AG04450 (cell line): ENCODE measurements at regions not wholly inside any gene's neighbourhood (a gene's known extent, or its start where the extent isn't known, plus 50 kb on each side); places are given as distances from the start of the nearest gene placed in this dataset.

Experiments used
- CTCF ChIA-PET: fragments of 300-600, 350-600 bp; formaldehyde crosslinking; extraction: SDS; loops from one replicate; lab custom pipeline; 2022; ENCODE audit warnings: antibody characterized with exemption, inconsistent platforms; lab: Charles Lee
- POLR2A ChIA-PET: fragments of 350-600 bp; formaldehyde crosslinking; extraction: SDS; loops from one replicate; lab custom pipeline; 2021; ENCODE audit warnings: antibody characterized with exemption, inconsistent platforms; lab: Yijun Ruan, JAX
- DNase-seq: peaks from one replicate; pipeline ENCODE4 v3.0.0-alpha.2; 2011; ENCODE audit warnings: low read depth, low spot score
- H3K27ac ChIP-seq: one replicate; pipeline ENCODE4 v1.5.1; 2012; ENCODE audit warnings: low read depth, low read length, control low read depth
- H3K27me3 ChIP-seq: one replicate; pipeline ENCODE4 v1.6.0; 2012; ENCODE audit warnings: low read length; ENCODE audit not compliant: control insufficient read depth, insufficient read depth
- H3K4me3 ChIP-seq: 2 replicates; pipeline ENCODE4 v1.5.1; 2011; ENCODE audit warnings: mild to moderate bottlenecking, low read depth, low read length, control low read depth
- H3K9me3 ChIP-seq: 2 replicates; pipeline ENCODE4 v1.5.1; 2012; ENCODE audit warnings: low read length; ENCODE audit not compliant: control insufficient read depth, insufficient read depth
- TF ChIP-seq, protein P1 (sequence below): IDR thresholded peaks from 2 replicates; pipeline ENCODE4 v1.5.1; 2011; ENCODE audit warnings: low read depth, low read length, control low read depth, inconsistent platforms

DNA sequence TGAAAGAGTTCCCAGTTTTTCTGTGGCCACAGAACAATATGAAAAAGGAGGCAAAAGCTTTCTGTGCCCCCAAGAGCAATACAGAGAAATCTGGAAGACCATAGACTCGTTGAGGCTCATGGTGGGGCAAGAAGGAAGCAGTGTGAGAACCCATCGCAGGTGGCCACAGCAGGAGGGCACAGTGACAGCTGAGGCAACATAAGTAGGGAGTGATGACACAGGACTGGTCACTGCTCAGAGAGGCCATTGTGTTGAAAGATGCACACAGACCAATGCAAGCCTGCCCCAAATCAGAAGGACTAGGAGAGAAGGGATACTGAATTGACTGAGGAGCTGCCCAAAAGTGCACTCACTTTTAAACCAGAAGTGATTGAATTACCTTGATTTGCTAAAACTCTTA, 483.6 kb downstream of the EPHA4 start:
- TF ChIP-seq, protein P1, sequence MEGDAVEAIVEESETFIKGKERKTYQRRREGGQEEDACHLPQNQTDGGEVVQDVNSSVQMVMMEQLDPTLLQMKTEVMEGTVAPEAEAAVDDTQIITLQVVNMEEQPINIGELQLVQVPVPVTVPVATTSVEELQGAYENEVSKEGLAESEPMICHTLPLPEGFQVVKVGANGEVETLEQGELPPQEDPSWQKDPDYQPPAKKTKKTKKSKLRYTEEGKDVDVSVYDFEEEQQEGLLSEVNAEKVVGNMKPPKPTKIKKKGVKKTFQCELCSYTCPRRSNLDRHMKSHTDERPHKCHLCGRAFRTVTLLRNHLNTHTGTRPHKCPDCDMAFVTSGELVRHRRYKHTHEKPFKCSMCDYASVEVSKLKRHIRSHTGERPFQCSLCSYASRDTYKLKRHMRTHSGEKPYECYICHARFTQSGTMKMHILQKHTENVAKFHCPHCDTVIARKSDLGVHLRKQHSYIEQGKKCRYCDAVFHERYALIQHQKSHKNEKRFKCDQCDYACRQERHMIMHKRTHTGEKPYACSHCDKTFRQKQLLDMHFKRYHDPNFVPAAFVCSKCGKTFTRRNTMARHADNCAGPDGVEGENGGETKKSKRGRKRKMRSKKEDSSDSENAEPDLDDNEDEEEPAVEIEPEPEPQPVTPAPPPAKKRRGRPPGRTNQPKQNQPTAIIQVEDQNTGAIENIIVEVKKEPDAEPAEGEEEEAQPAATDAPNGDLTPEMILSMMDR, result no peak
- Histone ChIP-seq H3K9me3 (no peaks in the 10 kb centered on the region), H3K27me3 (no peaks in the 10 kb centered on the region), H3K27ac (no peak overlapping the region), H3K4me3 (no peak overlapping the region)
- POLR2A ChIA-PET, result no interaction called here
- CTCF ChIA-PET, result no interaction called here
- no peak for DNase-seq

DNA sequence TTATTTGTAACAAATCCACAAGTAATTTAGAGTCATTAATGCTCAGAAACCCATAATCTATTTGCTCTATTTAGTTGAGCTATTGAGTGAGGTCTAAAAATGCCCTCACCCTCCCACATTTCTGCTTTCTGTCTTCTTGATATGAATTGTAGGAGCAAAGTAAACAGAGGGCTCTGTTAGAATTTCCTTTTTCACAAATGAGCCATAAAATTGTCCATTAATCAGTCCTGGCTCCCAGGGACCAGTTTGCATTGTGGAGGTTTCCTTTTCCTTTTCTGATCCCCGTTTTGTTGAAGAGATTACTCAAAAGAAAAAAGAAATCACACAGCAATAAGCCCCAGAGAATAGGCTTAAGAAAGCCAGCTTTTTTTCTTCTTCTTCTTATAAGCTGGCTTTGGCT, 476.7 kb downstream of the EPHA4 start:
- TF ChIP-seq, protein P1, result no peak
- H3K27me3 ChIP-seq, result no peaks in the 10 kb centered on the region
- ChIA-PET POLR2A (no interaction called here), CTCF (interaction anchor here (0.5 to 0.6 kb wide), 2 partner anchors 9 to 283 kb away, joined by 3 read pairs; no protein-coding TSS in a partner anchor)
- no peak overlapping the region for H3K27ac ChIP-seq
- no peaks in the 10 kb centered on the region for H3K9me3 ChIP-seq
- no peak for DNase-seq
- H3K4me3 ChIP-seq, result no peak overlapping the region

DNA sequence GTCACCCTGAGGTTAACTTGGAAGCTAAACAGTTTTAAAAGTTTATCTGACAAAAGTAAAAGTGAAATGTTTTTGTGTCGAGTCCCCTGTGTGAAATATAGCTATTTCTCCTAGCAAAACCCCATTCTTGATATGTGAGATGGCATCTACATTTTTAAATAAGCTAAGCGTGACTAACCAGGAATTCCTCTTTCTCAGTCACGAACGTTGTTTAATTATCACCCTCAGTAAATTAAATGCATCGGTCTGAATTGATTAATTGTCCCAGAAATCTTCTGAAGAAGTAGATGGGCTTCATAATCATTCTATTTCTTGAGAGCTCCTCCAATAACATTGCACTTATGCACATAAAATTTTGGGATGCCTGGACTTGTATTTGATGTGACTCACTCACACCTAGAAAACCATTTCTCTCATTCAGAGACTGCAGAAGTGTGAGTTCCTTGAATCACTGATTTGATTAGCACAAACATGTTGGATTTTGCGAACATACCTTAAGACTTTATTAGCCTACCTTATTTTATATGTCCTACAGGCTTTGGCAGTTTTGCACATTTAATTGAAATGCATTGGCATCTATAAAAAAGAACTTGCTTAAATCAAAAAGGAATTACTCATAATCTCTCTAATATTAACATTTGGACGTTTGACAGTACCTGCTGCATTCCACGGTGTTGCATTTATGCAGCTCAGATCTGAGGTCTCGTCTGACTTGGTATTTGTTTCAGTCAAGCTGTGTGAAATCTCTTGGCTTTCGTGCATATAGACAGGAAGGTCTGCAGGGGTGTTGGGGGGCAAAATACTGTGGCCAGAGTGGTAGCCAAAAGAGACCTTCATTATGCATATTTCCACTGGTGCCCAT, 475.2 kb downstream of the EPHA4 start:
- TF ChIP-seq, protein P1, result no peak
- Histone ChIP-seq H3K9me3 (no peaks in the 10 kb centered on the region), H3K27ac (no peak overlapping the region), H3K4me3 (no peak overlapping the region), H3K27me3 (no peaks in the 10 kb centered on the region)
- DNase-seq, result no peak
- POLR2A ChIA-PET, result no interaction called here
- CTCF ChIA-PET, result interaction anchor here (1.7 kb wide), 1 partner anchor 992 kb away, joined by 5 read pairs; no protein-coding TSS in a partner anchor

DNA sequence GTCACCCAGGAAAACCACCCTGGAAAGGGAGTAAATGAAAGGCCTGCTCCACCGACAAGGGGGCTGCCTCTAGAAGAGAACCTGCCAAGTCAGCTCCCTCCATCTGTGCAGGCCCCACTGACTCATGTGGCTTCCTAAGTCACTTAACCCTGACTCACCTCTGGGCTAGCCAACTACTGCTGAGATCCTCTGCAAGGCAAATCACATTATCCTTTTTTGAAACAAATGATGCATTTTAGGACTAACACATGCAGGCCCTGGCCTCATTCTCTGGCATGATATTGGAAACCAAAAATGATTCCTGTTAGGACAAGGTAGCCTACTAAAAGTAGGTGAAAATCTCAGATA, 474.6 kb downstream of the EPHA4 start:
- ChIA-PET POLR2A (no interaction called here), CTCF (interaction anchor here (1.7 kb wide), 1 partner anchor 993 kb away, joined by 5 read pairs; no protein-coding TSS in a partner anchor)
- Histone ChIP-seq H3K9me3 (no peaks in the 10 kb centered on the region), H3K27ac (no peak overlapping the region), H3K4me3 (no peak overlapping the region), H3K27me3 (no peaks in the 10 kb centered on the region)
- TF ChIP-seq, protein P1, result no peak
- peak; percentile 48 for DNase-seq

DNA sequence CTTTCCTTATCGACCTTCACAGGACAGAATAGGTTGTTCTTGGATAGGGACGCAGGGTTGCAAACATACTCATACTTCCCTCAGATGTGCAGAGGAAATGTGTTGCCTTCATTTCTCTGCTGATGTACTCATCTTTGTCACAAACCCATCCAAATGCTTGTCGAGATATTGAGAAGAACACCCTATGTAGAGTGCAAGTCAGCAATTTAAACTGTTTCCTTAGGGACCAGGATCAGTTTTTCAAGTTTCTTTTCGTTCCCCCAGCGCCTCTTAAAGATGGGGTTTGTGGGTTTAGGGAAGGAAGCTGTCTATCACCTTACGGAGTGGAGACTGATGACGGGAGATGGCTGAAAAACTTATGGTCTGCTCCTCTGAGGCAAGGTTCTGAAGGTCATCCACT, 474.2 kb downstream of the EPHA4 start:
- no peak overlapping the region for H3K27ac ChIP-seq
- CTCF ChIA-PET, result no interaction called here

More for the DNA sequence above, 474.2 kb downstream of the EPHA4 start:
- no peaks in the 10 kb centered on the region for H3K27me3 ChIP-seq
- TF ChIP-seq, protein P1, result no peak
- no peak for DNase-seq
- POLR2A ChIA-PET, result no interaction called here
- H3K4me3 ChIP-seq, result no peak overlapping the region
- no peaks in the 10 kb centered on the region for H3K9me3 ChIP-seq
